GM18502 (cell line): ENCODE measurements at regions not wholly inside any gene's neighbourhood (a gene's known extent, or its start where the extent isn't known, plus 50 kb on each side); places are given as distances from the start of the nearest gene placed in this dataset.
"Not testable (repeated sequence)": the region's sequence is repeated elsewhere in the genome, so short reads cannot be mapped to it uniquely, and the experiment has no call there.

Source experiments
- ATAC-seq: cut with Tn5 transposase; IDR thresholded peaks from one replicate; pipeline ENCODE4 v1.9.1; 2021; ENCODE audit warnings: mild to moderate bottlenecking; ENCODE audit not compliant: unreplicated experiment, poor library complexity

DNA sequence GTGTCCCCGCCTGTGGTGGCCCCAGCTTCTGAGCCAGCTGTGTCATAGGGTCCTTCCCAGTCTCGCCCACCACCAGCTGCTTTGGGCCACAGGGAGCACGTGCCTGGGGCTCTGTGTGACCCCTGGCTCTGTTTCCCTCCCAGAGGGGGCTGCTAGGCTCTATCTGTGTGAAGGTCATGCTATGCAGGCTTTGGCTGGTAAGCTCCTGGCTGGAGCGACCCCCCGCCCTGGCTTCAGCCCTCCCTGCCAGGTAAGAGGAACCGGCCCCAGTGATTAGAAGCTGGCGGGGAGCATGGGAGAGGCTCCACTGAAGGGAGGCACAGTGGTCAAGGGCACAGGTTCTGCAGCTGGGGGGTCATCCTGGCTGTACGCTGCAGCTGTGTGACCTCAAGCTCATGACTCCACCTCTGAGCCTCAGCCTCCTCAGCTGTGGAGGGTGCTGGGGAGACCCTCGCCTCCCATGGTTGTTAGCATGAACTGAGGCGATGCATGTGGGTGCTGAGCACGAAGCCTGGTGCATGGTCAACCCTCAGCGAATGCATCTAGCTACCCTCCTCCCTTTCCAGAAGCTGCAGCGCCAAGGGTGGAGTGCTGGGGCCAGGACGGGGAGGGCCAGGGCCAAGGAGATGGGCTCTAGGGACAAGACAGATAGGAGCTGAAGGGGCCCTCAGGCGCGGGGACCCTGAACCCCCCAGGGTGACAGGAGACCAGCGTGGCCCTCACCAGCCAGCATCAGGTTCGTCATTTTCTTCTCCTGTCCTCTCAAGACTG lies 163.8 kb upstream of the MVB12B start:
- no peak for ATAC-seq

DNA sequence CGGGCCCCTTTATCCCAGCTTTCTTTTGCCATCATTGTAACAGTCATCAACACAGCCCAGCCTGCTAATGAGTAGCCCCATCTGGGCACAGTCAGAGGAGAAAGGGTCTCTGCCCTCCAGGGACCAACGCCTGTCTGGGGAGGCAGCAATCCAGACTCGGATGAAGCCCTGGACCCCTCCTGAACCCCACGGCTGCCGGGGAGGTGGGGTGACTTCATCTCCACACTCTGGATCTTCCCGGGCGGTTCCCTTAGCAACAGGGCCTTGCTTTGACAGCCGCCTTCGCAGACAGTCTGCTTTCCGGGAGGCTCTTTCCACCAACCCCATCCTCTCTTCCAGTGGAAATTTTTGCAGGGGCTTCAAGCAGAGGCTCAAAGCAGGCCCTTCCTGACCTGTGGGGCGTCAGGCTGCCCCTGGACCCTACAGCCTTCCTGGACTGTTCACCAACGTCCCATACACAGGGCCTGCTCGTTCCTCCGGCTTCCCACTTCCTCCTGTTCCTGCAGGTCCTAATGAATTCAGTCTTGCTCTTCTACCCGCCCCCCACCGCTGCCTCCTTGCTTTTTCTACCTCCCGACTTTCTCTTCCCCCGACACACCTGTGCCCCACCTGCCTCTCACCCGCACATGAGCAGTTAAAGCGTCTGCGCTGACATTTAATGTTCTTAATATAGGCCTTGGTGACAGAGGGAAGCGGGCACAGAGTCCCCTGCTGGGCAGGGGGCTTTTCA lies 161.7 kb upstream of the MVB12B start:
- ATAC-seq, result no peak

DNA sequence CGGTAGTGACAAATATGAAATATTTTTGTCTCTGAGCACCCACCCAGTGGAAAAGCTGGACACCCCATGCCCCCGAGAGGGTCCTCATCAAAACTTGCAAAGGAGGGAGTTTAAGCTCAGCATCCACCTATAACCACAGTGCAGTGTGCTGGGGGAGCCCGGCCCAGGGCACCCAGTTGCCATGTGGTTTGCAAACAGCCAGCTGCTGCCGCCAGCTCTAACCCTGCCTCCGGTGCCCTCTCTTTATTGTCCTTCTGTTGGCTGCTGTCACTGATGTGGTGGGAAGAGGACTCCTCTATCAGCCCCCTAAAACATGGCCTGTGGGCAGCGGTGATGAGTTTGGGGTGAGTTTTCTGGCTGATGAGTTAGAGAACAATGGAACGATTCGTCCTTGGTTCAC lies 160.9 kb upstream of the MVB12B start:
- ATAC-seq, result no peak

DNA sequence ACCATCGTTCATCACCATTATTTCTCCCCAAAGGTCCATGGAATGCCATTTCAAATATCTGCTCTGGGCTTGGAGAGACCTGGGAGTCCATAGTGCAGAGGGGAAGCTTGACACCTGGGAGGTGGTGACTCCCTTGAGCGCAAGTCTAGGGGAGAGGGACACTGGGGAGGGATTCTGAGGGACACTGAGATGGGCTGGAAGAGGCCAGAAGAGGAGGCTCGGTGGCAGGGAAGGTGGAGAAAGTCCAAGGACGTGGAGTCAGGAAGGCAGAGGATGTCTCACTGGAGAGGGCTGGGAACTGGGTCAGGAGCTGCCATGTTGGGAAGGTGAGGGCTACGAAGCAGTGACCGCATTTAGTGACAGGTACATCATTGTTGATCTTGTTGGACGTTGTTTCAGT lies 160.3 kb upstream of the MVB12B start:
- ATAC-seq, result no peak

DNA sequence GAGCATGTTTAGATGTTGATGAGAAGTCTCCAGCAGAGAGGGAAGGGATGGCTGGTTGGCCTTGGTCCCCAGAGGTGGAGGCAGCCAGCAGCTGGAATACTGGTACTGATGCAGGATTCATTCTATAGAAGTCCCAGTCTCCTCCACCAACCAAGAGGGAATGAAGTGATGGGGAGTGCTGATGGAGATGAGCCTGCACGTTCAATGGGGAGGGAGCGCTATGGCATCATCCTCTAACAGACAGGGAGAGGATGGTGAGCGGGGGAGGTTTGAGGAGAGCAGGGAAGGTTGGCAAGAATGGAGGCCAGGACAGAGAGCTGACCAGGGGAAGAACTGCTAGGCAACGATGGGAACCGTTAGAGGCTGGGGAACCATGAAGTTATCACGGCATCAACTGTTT lies 159.8 kb upstream of the MVB12B start:
- ATAC-seq, result no peak

DNA sequence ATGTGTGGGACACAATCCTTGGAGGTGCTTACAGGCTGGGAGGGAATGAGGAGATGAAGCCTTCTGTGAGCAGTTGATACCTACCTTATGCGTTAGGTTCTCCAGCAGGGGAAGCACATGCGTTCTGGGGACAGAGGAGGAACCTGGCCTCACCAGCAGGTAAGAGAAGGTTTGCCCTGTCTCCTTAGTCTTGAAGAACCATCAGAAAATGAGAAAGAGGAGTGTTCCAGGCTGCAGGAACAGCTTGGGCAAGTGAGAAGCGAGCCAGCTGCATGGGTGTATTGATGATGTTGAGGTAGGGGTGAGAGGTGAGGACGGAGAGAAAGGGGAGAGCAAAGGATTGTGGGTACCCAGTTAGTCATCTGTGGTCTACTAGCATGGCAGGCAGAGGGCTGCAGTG lies 156.9 kb upstream of the MVB12B start:
- ATAC-seq, result no peak

DNA sequence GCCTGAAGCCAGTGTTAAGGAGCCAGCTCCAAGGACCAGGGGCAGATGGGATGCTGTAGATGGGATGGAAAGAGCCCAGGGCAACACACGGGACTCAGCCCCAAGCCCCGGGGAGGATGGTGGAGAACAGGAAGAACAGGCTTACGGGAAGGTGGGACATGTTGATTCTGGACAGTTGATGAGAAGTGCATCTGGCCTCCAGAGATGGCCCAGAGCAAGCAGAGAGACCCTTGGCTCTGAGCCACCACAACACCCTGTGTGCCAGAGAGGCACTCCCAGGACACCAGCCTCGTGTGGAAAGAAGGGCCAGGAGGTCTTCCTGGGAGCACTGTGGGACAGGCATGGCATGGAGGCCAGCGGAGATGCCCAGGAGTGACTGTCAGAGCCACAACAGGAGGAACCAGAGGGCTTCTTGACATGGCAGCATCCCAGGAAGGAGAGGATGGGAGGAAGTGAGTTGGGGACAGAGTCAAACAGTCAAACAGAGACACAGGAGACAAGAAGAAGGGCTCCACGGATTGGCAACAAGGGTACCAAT lies 156.3 kb upstream of the MVB12B start:
- no peak for ATAC-seq

DNA sequence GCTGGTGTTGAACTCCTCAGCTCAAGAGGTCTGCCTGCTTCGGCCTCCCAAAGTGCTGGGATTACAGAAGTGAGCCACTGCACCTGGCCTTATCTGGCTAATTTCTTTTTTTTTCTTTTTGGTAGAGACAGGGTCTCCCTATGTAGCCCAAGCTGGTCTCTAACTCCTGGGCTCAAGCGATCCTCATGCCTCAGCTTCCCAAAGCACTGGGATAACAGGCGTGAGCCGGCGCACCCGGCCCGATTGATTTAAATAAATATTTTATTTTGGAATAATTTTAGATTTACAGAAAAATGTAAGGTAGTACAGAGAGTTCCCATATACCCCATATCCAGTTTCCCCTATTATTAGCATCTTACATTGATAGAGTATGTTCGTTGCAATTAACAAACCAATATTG lies 155.0 kb upstream of the MVB12B start:
- no peak for ATAC-seq

DNA sequence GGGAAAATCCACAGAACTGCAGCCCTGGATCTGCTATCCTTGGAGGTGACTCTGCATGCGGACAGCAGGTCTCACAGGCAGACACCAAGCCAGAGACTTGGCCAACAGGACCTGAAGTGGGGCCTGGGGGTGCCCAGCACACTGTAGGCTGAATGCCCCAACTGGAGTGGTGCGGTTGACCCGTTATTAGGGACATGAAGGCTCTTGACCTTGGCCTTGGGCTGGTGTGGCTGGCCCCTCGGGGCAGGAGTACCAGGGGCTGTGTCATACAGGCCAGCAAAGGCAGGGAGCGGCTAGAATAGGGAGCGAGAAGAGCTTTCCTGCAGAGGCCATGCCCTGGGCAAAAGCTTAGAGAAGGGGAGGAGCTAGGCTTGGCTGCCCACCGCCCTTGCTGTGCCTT lies 153.2 kb upstream of the MVB12B start:
- ATAC-seq, result no peak

DNA sequence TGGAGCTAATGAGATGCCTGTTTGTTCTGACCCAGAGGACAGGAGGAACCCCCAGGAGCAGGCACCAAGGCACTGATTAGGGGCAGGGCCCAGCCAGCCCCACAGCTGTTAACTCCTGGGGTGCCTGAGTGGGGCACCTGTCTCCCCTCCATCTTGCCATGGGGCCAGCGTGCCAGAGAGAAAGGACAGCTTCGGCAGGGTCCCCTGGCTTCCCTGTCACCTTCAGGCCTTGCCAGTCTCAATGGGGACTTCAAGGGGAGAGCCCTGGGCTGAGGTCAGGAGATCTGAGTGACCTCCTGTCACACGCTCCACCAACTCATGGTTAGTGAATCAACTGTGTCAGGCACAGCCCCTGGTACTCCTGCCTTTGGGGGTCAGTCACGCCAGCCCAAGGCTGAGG lies 152.7 kb upstream of the MVB12B start:
- no peak for ATAC-seq

DNA sequence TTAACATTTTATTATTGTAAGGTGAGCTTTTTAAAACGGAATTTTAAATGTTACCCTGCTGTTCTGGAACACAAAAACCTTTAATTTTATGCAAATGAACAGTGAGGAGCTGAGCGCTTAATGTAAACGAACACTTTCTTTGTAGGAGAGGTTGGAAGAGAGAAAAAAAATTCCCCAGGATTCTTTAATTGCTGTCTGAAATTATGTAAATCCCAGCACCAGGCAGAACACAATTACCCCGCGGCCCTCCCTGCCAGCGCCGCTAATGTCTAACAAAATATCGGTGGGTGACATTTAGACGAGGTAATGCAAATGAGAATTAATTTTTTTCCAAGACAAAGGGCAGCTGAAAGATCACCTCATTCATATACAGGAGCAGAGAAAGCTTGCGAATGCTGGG lies 143.4 kb upstream of the MVB12B start:
- ATAC-seq, result no peak

DNA sequence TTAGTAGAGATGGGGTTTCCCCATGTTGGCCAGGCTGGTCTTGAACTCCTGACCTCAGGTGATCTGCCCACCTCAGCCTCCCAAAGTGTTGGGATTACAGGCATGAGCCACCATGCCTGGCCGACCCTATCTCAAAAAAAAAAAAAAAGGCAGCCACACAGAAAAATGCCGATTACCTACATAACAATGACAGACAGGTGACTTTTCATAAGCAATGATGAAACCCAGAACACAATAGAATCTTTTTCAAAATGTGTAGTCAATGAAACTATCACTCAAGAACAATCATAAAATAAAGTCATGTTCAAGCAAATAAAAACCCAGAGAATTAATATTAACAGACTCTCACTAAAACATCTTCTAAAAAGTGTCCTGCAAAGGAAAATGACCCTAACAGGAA lies 135.6 kb upstream of the MVB12B start:
- ATAC-seq, result not testable (repeated sequence)

DNA sequence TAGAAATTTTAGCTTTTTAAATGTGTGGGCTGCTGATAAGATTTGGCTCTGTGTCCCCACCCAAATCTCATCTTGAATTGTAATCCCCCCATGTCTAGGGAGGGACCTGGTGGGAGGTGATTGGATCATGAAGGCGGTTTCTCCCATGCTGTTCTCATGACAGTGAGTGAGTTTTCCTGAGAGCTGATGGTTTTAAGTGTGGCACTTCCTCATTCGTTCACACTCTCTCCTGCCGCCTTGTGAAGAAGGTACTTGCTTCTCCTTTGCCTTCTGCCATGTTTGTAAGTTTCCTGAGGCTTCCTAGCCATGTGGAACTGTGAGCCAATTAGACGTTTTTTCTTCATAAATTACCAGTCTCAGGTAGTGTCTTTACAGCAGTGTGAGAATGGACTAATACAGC lies 127.8 kb upstream of the MVB12B start:
- no peak for ATAC-seq

DNA sequence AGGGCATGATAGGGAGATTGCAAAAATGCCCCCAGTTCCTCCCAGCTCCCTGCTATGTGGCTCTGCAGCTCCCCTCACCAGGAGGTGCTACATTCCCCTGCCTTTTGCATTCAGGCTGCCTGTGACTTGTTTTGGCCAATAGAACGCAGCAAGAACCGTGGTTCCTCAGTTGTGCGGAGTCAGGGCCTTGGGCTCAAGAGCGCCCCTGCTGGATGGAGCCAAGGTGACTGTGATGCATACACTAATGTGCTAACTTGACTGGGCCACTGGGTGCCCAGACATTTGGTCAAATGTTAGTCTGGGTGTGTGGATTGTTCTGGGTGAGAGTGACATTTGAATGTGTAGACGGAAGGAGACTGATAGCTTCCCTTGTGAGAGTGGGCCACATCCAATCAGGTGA lies 123.3 kb upstream of the MVB12B start:
- no peak for ATAC-seq

DNA sequence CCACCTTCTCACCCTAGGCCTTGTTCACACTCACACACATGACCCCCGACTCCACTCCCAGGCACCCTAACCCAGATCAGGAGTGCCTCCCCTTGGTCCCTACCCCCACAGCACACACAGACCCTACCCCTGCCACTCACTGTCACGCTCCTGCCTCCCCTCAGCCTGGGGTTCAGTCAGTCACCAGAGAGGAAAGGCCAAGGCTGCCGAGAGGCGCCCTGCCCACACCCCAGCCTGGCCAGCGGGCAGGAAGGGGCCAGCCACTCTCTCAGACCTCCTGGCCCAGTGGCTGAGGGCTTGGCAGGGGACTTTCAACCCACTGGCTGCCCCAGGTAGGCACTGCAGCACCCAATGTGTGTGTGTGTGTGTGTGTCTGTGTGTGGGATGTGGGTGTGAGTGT lies 122.4 kb upstream of the MVB12B start:
- ATAC-seq, result no peak

DNA sequence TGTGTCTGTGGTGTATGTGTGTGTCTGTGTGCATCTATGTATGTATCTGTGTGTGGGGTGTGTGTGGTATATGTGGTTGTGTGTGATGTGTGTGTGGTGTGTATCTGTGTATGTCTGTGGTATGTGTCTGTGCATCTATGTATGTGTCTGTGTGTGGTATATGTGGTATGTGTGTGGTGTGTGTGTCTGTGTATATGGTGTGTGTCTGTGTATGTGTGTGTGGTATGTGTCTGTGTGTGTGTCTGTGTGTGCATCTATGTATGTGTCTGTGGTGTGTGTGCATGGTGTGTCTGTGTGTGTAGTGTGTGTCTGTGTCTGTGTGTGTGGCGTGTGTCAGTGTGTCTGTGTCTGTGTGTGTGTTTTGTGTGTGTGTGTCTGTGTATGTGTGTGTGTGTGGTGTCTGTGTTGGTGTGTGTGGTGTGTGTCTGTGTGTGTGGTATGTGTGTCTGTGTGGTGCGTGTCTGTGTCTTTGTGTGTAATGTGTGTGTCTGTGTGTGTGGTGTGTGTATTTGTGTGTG lies 121.9 kb upstream of the MVB12B start:
- ATAC-seq, result no peak

DNA sequence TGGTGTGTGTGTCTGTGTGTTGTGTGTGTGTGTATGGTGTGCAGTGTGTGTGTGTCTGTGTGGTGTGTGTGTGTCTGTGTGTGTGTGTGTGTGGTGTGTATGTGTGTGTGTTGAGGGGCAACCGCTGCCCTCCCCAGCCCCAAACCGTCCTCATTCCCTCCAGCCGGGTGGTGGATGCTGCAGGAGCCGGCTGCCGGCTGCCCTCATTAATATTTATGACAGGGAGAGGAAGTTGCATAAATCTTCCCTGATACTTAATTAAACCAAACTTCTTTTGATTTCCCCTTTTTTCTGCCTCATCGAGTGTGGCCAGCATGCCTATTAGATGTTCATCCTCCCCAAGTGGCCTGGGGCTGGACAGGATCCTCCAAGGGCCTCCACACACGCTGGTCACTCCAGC lies 121.4 kb upstream of the MVB12B start:
- ATAC-seq, result no peak

DNA sequence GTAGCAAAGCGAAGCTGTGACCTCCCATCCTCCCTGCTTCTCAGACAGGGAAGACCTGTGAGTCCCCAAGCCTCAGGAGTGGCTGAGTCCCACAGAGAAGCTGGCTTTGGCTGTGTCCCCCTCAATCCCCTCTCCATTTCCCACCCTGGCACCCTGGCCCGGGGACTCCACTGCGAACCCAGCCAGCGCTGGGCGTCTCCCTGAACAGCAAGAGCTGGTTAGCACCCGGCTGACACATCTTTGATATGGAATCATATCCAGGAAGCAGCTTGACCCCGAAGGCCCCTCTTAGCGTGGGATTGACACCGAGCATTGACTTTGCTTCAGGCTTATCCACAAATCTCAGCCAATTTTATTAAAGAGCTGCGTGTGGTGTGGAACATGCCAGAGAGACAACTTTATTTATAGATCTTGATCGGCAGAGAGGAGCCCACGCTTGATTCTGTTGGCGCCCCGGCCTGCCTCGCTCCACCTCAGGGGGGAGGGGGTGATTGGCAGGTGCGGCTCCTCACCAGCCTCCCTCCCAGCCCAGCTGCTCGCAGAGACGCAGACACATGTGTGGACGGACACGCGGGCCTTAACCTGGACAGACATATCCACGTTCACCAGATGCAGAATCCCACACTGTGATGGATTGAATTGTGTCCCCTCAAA lies 120.7 kb upstream of the MVB12B start:
- no peak for ATAC-seq

DNA sequence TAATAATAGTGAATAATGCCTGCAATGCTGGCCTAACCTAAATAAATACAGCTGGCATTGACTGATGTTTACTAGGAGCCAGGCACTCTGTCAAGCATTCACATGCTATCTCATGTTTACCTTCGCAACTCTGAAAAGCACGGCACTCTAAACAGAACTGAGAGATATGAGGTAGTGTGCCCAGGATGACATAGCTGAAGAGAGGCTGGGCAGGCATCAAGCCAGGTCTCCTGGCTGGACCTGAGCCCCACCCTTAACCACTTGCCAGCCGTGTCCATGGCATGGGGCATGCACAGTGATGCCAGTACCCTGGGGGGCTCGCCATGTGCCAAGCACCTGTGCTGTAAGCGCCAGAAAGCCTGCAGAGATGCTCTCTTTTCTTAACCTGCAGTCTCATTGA lies 119.4 kb upstream of the MVB12B start:
- no peak for ATAC-seq

DNA sequence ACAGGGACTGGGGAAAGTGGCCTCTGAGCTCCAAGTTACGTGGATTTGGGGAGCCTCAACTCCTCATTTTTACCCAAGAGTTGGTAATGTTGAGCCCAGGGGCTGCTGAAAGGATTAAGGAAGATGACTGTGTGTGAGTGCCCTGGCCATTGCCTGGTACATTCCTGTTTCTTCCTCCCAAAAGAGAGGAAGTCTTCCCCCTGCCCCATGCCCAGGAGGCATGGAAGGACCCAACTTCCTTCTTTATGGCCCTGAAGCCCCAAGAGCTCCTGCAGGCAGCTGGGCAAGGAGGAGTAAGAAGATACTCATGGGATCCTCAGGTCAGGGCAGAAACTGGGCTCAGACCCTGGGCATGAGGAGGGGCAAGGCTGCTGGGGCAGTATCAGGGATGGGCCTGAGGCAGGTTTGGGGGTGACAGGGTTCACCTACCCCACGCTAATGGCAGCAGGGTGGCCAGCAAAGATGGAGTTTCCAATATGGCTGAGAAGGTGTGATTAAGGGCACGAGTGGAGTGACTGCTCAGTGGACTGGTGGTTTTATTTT lies 118.3 kb upstream of the MVB12B start:
- no peak for ATAC-seq
